Activated CD4-positive, alpha-beta T cell treated with anti-CD3 and anti-CD28 coated beads for 36 hours (primary cell): ENCODE measurements at regions not wholly inside any gene's neighbourhood (a gene's known extent, or its start where the extent isn't known, plus 50 kb on each side); places are given as distances from the start of the nearest gene placed in this dataset.
"Not testable (repeated sequence)": the region's sequence is repeated elsewhere in the genome, so short reads cannot be mapped to it uniquely, and the experiment has no call there.

Experiments
- ATAC-seq: fragments of 200-7000 bp; cut with Tn5 transposase; one replicate; pipeline ENCODE4 v1.10.0; 2021; ENCODE audit warnings: mild to moderate bottlenecking, moderate library complexity
- CTCF ChIA-PET: fragments of 350-600 bp; sonication (Branson Sonifier 250); formaldehyde crosslinking; loops from one replicate; lab custom pipeline; 2021; ENCODE audit warnings: antibody characterized with exemption; lab: Charles Lee
- POLR2A ChIA-PET: fragments of 350-600 bp; sonication (Branson Sonifier 250); formaldehyde crosslinking; loops from one replicate; lab custom pipeline; 2021; ENCODE audit warnings: antibody characterized with exemption, inconsistent platforms; lab: Charles Lee
- DNase-seq: peaks from one replicate; pipeline ENCODE4 v3.0.0-alpha.2; 2020
- H3K27ac Mint-ChIP-seq: one replicate; pipeline ENCODE4 v1.8.0; 2021; ENCODE audit warnings: mixed read lengths
- H3K27me3 Mint-ChIP-seq: one replicate; pipeline ENCODE4 v1.8.0; 2021; ENCODE audit warnings: mixed read lengths
- H3K36me3 Mint-ChIP-seq: one replicate; pipeline ENCODE4 v1.8.0; 2021; ENCODE audit warnings: low read depth, mixed read lengths
- H3K4me1 Mint-ChIP-seq: one replicate; pipeline ENCODE4 v1.8.0; 2021; ENCODE audit warnings: mixed read lengths
- H3K4me3 Mint-ChIP-seq: one replicate; pipeline ENCODE4 v1.8.0; 2021; ENCODE audit warnings: mild to moderate bottlenecking, moderate library complexity, mixed read lengths
- H3K9me3 Mint-ChIP-seq: one replicate; pipeline ENCODE4 v1.8.0; 2021; ENCODE audit warnings: low read depth, mixed read lengths
- intact Hi-C, 2 experiments: fragments of 100-400 bp; cut with DNase I in 1 of 2; cut with micrococcal nuclease in 1 of 2; formaldehyde crosslinking; loops; one replicate each; pipeline versions ENCODE4 v1.14.2 to v1.15.1; 2022 to 2024; cut with DNase I, micrococcal nuclease

DNA sequence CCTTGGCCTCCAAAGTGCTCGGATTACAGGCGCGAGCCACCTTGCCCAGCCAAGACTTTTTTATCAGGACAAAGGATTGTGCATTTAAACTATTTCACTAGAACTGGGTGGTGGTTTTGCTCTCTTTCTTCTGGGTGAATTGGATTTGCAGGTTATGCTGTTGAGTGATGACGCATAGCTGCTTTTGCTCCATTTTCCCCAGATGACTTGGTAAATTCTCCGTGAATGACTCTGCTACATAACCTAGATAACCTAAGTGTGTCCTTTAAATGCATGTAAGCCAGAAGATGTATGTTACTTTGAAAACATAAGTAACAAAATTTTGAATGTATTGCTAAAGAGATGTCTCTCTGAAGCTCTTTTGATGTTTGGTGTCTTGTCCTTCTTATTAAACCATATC is 103.7 kb downstream of the NSUN5 start:
- CTCF ChIA-PET, H3K4me1 Mint-ChIP-seq, H3K9me3 Mint-ChIP-seq, intact Hi-C loops, ATAC-seq, H3K36me3 Mint-ChIP-seq, DNase-seq, H3K27ac Mint-ChIP-seq, POLR2A ChIA-PET, H3K27me3 Mint-ChIP-seq, H3K4me3 Mint-ChIP-seq: not testable (repeated sequence)

GRCh38 chr7:73203312-73203711 is 105.3 kb downstream of the NSUN5 start:
- H3K9me3 Mint-ChIP-seq, intact Hi-C loops, H3K4me1 Mint-ChIP-seq, POLR2A ChIA-PET, H3K27me3 Mint-ChIP-seq, CTCF ChIA-PET, H3K27ac Mint-ChIP-seq, H3K4me3 Mint-ChIP-seq, H3K36me3 Mint-ChIP-seq: not testable (repeated sequence)
- ATAC-seq, result peak; percentile 57
- DNase-seq, result peak; percentile 4

DNA sequence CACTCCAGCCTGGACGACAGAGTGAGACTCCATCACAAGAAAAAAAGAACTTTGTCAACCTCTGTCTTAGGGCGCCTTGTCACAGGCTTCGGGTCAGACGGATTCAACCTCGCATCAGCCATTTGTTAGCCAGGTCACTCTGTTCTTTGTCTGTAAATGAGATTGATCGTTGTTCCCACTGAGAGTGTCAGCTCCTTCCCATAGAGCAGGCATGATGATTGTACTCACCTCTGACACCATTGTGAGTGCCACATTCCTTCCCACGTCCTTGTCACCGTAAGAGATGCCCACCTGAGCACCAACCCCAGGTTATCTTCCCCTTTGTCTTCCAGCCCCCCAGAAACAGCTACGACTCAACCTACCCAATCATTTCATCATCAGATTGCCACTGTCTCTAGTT is 107.4 kb downstream of the NSUN5 start:
- H3K4me3 Mint-ChIP-seq, H3K9me3 Mint-ChIP-seq, CTCF ChIA-PET, H3K27ac Mint-ChIP-seq, intact Hi-C loops, DNase-seq, ATAC-seq, POLR2A ChIA-PET, H3K27me3 Mint-ChIP-seq, H3K36me3 Mint-ChIP-seq, H3K4me1 Mint-ChIP-seq: not testable (repeated sequence)

DNA sequence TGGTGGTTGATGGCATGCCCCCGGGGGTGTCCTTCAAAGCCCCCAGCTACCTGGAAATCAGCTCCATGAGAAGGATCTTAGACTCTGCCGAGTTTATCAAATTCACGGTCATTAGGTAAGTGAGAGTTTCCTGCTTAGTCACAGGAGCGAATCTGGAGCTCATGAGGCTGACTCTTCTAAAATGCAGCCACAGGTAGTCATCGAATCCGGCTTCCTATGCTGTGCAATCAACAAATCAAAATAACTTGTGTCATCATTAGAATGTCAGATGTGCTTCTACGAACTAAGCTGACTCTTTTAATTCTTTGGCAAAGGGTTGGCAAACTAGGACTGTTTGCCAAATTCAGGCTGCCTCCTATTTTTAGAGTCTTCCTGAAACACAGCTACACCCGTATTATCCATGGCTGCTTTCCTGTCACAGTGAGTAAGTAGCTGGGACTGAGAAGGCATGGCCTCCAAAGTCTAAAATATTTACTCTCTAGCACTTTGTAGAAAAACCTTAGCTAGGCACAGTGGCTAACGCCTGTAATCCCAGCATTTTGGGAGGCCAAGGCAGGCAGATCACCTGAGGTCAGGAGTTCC is 108.0 kb downstream of the NSUN5 start:
- CTCF ChIA-PET, intact Hi-C loops, POLR2A ChIA-PET, H3K4me1 Mint-ChIP-seq, H3K36me3 Mint-ChIP-seq, H3K27me3 Mint-ChIP-seq, H3K27ac Mint-ChIP-seq, H3K9me3 Mint-ChIP-seq, DNase-seq, ATAC-seq, H3K4me3 Mint-ChIP-seq: not testable (repeated sequence)

DNA sequence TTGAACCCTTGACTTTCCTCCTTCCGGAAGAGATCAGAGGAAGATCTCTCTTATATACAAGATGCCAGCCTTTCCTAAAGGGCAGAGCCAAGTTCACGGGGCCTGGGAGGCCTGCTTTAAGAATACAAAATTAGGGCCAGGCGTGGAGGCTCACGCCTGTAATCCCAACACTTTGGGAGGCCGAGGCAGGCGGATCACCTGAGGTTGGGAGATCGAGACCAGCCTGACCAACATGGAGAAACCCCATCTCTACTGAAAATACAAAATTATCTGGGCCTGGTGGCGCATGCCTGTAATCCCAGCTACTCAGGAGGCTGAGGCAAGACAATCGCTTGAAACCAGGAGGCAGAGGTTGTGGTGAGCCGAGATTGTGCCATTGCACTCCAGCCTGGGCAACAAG is 108.2 kb upstream of the SPDYE9 start:
- intact Hi-C loops, POLR2A ChIA-PET, H3K27me3 Mint-ChIP-seq, H3K4me3 Mint-ChIP-seq, DNase-seq, H3K9me3 Mint-ChIP-seq, H3K36me3 Mint-ChIP-seq, CTCF ChIA-PET, H3K27ac Mint-ChIP-seq, ATAC-seq, H3K4me1 Mint-ChIP-seq: not testable (repeated sequence)

- intact Hi-C loops, H3K27ac Mint-ChIP-seq, POLR2A ChIA-PET, H3K36me3 Mint-ChIP-seq, H3K27me3 Mint-ChIP-seq, DNase-seq, CTCF ChIA-PET, H3K4me1 Mint-ChIP-seq, ATAC-seq, H3K9me3 Mint-ChIP-seq, H3K4me3 Mint-ChIP-seq: not testable (repeated sequence)
These were observed 104.8 kb upstream of the SPDYE9 start for GRCh38 chr7:73190483-73191155.

GRCh38 chr7:73188287-73188686 is 102.4 kb upstream of the SPDYE9 start:
- DNase-seq, H3K9me3 Mint-ChIP-seq, H3K27me3 Mint-ChIP-seq, ATAC-seq, H3K27ac Mint-ChIP-seq, H3K4me1 Mint-ChIP-seq, intact Hi-C loops, H3K36me3 Mint-ChIP-seq, POLR2A ChIA-PET, H3K4me3 Mint-ChIP-seq, CTCF ChIA-PET: not testable (repeated sequence)

DNA sequence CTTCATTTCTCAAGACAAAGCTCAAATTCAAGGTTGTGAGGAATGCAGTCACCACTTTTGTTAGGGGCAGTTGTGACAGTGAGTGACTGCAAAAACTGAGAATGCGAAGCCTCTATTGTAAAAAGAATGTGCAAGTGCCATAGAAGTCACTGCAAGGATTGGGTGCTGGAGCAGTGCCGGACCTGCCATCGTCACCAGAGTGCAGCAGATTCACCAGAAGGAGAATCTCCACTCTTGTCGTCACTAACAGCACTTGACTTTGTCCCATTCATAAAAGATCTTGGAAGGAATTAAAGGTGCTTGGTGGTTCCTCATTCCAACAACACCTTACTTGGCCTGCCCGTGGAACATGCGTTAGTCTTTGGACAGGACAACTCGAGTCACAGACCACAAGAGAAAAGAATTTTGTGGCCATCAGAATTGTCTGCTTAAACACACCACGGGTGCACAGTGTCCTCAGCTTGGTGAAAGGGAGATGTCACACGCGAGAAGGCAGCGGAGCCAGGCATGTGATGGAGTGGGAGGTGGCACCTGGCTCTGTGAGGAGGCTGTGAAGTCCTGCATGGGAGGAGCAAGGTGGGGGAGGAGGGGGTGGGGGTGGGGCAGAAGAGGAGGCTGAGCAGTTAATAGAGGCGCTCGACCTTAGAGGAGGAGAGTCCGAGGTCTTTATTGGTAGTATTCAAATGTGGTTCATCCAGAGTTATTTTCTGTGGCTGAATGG is 100.9 kb upstream of the SPDYE9 start:
- H3K4me1 Mint-ChIP-seq, POLR2A ChIA-PET, intact Hi-C loops, H3K27ac Mint-ChIP-seq, H3K36me3 Mint-ChIP-seq, CTCF ChIA-PET, H3K9me3 Mint-ChIP-seq, H3K27me3 Mint-ChIP-seq, DNase-seq, H3K4me3 Mint-ChIP-seq, ATAC-seq: not testable (repeated sequence)

GRCh38 chr7:73176813-73177212 is 91.0 kb upstream of the SPDYE9 start:
- intact Hi-C loops, H3K27ac Mint-ChIP-seq: not testable (repeated sequence)

GRCh38 chr7:73175322-73175721 is 89.5 kb upstream of the SPDYE9 start:
- intact Hi-C loops, H3K27me3 Mint-ChIP-seq, H3K4me1 Mint-ChIP-seq, H3K9me3 Mint-ChIP-seq, H3K36me3 Mint-ChIP-seq, CTCF ChIA-PET, DNase-seq, H3K4me3 Mint-ChIP-seq, POLR2A ChIA-PET, H3K27ac Mint-ChIP-seq, ATAC-seq: not testable (repeated sequence)

More at GRCh38 chr7:73176813-73177212, 91.0 kb upstream of the SPDYE9 start:
- H3K4me3 Mint-ChIP-seq, H3K9me3 Mint-ChIP-seq, POLR2A ChIA-PET, H3K27me3 Mint-ChIP-seq, ATAC-seq, DNase-seq, H3K4me1 Mint-ChIP-seq, H3K36me3 Mint-ChIP-seq, CTCF ChIA-PET: not testable (repeated sequence)

DNA sequence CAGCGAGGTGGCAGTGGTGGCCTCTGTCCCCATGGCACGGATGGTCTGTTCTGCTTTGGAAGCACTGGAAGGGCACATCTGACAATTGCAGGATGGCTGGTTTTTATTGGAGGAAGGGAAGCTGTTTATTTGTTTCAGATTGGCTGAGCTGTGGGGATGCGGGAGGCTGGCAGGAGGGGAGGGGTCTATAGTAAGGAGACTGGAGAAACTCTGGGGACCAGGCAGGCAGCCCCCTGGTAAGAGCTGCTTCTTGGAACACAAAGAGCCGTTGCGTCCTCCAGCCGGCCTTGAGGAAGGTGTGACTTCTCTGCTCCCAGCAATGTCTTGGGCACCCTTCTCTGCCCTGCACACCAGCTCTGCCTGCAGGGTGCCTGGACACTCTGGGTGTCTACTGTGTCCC is 85.1 kb upstream of the SPDYE9 start:
- H3K27ac Mint-ChIP-seq, H3K4me1 Mint-ChIP-seq, ATAC-seq, DNase-seq, H3K27me3 Mint-ChIP-seq, intact Hi-C loops, CTCF ChIA-PET, POLR2A ChIA-PET, H3K9me3 Mint-ChIP-seq, H3K36me3 Mint-ChIP-seq, H3K4me3 Mint-ChIP-seq: not testable (repeated sequence)

- intact Hi-C loops, H3K9me3 Mint-ChIP-seq, CTCF ChIA-PET, H3K27me3 Mint-ChIP-seq, H3K27ac Mint-ChIP-seq, DNase-seq, ATAC-seq, H3K4me1 Mint-ChIP-seq, POLR2A ChIA-PET, H3K36me3 Mint-ChIP-seq, H3K4me3 Mint-ChIP-seq: not testable (repeated sequence)
These were observed 84.6 kb upstream of the SPDYE9 start for GRCh38 chr7:73170415-73170814.
